ENCODE measurements at regions not wholly inside any gene's neighbourhood (a gene's known extent, or its start where the extent isn't known, plus 50 kb on each side); places are given as distances from the start of the nearest gene placed in this dataset.

DNA sequence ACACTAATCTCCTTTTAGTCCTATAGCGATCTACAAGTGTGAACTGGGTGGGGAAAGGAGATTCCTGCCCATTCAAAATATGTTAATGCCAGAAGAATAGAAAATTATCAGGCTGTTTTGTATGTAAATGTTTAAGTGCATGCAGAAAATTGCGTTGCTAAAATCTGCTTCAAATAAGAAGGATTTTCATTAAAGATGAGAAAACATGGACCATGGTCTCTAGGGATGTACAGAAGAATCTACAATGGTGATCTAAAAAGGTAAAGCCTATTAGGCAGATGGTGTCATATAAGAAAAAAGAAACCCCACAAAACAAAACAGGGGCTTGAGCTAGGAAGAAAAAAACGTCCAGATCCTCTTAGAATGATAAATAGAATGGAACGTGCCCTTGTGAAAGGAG is 287.5 kb upstream of the ROBO1 start:
- no peak overlapping the region for H3K9ac ChIP-seq (ENCODE audit: low read depth in 1 of 2, low read length in 2 of 2)
- H3K9me3 ChIP-seq (ENCODE audit: control insufficient read depth in 4 of 4, low read length in 3 of 4): peaks cover 0 to 3% (median 0%) of the 10 kb centered on the region in 4 donors
- H3K27me3 ChIP-seq (ENCODE audit: control insufficient read depth in 4 of 4, insufficient read depth in 4 of 4, low read length in 3 of 4): no peaks in the 10 kb centered on the region
- no peak overlapping the region for H3K4me3 ChIP-seq (ENCODE audit: low read depth in 1 of 3, low read length in 3 of 3)
- DNase-seq (ENCODE audit: low spot score): no peak
- H3K27ac ChIP-seq (ENCODE audit: low read depth in 1 of 2, low read length in 2 of 2): no peak overlapping the region
- TF ChIP-seq FOXA2 (IDR thresholded peaks at IDR 0.05) (no peak), JUND (IDR thresholded peaks at IDR 0.05) (no peak), RAD21 (IDR thresholded peaks at IDR 0.05) (no peak), FOXA1 (IDR thresholded peaks at IDR 0.05) (no peak), SP1 (IDR thresholded peaks at IDR 0.05) (no peak), YY1 (IDR thresholded peaks at IDR 0.05) (no peak), HNF4A (conservative IDR thresholded peaks at IDR 0.05) (no peak), TAF1 (conservative IDR thresholded peaks at IDR 0.05) (no peak)
- TF ChIP-seq, protein P1, sequence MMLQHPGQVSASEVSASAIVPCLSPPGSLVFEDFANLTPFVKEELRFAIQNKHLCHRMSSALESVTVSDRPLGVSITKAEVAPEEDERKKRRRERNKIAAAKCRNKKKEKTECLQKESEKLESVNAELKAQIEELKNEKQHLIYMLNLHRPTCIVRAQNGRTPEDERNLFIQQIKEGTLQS (IDR thresholded peaks at IDR 0.05): no peak
- TF ChIP-seq, protein P2, sequence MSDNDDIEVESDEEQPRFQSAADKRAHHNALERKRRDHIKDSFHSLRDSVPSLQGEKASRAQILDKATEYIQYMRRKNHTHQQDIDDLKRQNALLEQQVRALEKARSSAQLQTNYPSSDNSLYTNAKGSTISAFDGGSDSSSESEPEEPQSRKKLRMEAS (IDR thresholded peaks at IDR 0.05): no peak
- TF ChIP-seq, protein P3, sequence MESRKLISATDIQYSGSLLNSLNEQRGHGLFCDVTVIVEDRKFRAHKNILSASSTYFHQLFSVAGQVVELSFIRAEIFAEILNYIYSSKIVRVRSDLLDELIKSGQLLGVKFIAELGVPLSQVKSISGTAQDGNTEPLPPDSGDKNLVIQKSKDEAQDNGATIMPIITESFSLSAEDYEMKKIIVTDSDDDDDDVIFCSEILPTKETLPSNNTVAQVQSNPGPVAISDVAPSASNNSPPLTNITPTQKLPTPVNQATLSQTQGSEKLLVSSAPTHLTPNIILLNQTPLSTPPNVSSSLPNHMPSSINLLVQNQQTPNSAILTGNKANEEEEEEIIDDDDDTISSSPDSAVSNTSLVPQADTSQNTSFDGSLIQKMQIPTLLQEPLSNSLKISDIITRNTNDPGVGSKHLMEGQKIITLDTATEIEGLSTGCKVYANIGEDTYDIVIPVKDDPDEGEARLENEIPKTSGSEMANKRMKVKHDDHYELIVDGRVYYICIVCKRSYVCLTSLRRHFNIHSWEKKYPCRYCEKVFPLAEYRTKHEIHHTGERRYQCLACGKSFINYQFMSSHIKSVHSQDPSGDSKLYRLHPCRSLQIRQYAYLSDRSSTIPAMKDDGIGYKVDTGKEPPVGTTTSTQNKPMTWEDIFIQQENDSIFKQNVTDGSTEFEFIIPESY (IDR thresholded peaks at IDR 0.05): no peak
- no peaks in the 10 kb centered on the region for H3K4me1 ChIP-seq (ENCODE audit: control insufficient read depth in 4 of 4, insufficient read depth in 4 of 4, low read length in 3 of 4)
- H3K36me3 ChIP-seq (ENCODE audit: control insufficient read depth in 4 of 4, insufficient read depth in 3 of 4, low read depth in 1 of 4, low read length in 3 of 4): no peaks in the 10 kb centered on the region
- WGBS: 46% methylated on average over 4 of the region's 4 CpGs

DNA sequence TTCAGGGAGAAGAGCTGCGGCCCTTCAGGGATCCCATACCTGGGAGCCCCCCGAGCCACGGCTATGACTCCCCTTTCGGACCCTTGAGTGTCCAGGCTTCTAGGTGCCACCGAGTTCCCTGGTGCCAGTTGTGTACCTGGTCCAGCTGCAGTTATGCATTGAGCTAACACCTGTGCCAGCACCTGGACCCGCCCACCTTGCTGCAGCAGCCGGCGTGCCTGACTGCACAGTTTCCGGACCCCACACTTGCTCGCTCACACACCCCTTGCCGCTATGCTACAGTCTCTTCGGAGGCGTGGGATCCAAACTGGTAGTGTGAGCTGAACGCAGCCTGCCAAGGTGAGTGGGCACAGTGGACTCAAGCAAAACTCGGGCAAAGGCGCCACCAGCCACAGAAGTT is 284.5 kb upstream of the ROBO1 start:
- peaks cover 0 to 3% (median 0%) of the 10 kb centered on the region in 4 donors for H3K9me3 ChIP-seq (ENCODE audit: control insufficient read depth in 4 of 4, low read length in 3 of 4)
- H3K9ac ChIP-seq (ENCODE audit: low read depth in 1 of 2, low read length in 2 of 2): no peak overlapping the region
- H3K27me3 ChIP-seq (ENCODE audit: control insufficient read depth in 4 of 4, insufficient read depth in 4 of 4, low read length in 3 of 4): no peaks in the 10 kb centered on the region
- H3K27ac ChIP-seq (ENCODE audit: low read depth in 1 of 2, low read length in 2 of 2): no peak overlapping the region
- no peak overlapping the region for H3K4me3 ChIP-seq (ENCODE audit: low read depth in 1 of 3, low read length in 3 of 3)
- no peaks in the 10 kb centered on the region for H3K4me1 ChIP-seq (ENCODE audit: control insufficient read depth in 4 of 4, insufficient read depth in 4 of 4, low read length in 3 of 4)
- 91% methylated on average over 16 of the region's 16 CpGs for WGBS
- no peaks in the 10 kb centered on the region for H3K36me3 ChIP-seq (ENCODE audit: control insufficient read depth in 4 of 4, insufficient read depth in 3 of 4, low read depth in 1 of 4, low read length in 3 of 4)
- no peak for DNase-seq (ENCODE audit: low spot score)
- no peak for TF ChIP-seq EGR1 (IDR thresholded peaks at IDR 0.05; ENCODE audit: low read depth in 2 of 2)
- no peak for TF ChIP-seq GABPA (IDR thresholded peaks at IDR 0.05 in 1 of 2, conservative IDR thresholded peaks at IDR 0.05 in 1 of 2)
- TF ChIP-seq JUND (IDR thresholded peaks at IDR 0.05): no peak
- no peak for TF ChIP-seq NR2F2 (IDR thresholded peaks at IDR 0.05)
- TF ChIP-seq RAD21 (IDR thresholded peaks at IDR 0.05): no peak
- TF ChIP-seq, protein P4, sequence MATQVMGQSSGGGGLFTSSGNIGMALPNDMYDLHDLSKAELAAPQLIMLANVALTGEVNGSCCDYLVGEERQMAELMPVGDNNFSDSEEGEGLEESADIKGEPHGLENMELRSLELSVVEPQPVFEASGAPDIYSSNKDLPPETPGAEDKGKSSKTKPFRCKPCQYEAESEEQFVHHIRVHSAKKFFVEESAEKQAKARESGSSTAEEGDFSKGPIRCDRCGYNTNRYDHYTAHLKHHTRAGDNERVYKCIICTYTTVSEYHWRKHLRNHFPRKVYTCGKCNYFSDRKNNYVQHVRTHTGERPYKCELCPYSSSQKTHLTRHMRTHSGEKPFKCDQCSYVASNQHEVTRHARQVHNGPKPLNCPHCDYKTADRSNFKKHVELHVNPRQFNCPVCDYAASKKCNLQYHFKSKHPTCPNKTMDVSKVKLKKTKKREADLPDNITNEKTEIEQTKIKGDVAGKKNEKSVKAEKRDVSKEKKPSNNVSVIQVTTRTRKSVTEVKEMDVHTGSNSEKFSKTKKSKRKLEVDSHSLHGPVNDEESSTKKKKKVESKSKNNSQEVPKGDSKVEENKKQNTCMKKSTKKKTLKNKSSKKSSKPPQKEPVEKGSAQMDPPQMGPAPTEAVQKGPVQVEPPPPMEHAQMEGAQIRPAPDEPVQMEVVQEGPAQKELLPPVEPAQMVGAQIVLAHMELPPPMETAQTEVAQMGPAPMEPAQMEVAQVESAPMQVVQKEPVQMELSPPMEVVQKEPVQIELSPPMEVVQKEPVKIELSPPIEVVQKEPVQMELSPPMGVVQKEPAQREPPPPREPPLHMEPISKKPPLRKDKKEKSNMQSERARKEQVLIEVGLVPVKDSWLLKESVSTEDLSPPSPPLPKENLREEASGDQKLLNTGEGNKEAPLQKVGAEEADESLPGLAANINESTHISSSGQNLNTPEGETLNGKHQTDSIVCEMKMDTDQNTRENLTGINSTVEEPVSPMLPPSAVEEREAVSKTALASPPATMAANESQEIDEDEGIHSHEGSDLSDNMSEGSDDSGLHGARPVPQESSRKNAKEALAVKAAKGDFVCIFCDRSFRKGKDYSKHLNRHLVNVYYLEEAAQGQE (IDR thresholded peaks at IDR 0.05): no peak
- TF ChIP-seq TAF1 (conservative IDR thresholded peaks at IDR 0.05): no peak
- TF ChIP-seq, protein P3 (IDR thresholded peaks at IDR 0.05): no peak
